GM12872 (cell line): ENCODE measurements at regions not wholly inside any gene's neighbourhood (a gene's known extent, or its start where the extent isn't known, plus 50 kb on each side); places are given as distances from the start of the nearest gene placed in this dataset.

ENCODE experiments used
- CTCF ChIP-seq: IDR thresholded peaks from 3 replicates; pipeline ENCODE4 v1.5.1; 2011; ENCODE audit warnings: low read depth, mild to moderate bottlenecking, low read length, moderate library complexity; ENCODE audit not compliant: insufficient read depth

- TF ChIP-seq CTCF, result no peak
Observed at GRCh38 chr9:82597241-82598203, 465.4 kb downstream of the RASEF start.

GRCh38 chr9:82598241-82599039 is 464.5 kb downstream of the RASEF start:
- TF ChIP-seq CTCF, result no peak

GRCh38 chr9:82599336-82599949 is 463.5 kb downstream of the RASEF start:
- no peak for TF ChIP-seq CTCF

GRCh38 chr9:82600536-82601292 is 462.2 kb downstream of the RASEF start:
- TF ChIP-seq CTCF, result no peak

GRCh38 chr9:82601293-82601771 is 461.6 kb downstream of the RASEF start:
- TF ChIP-seq CTCF, result no peak

- TF ChIP-seq CTCF, result no peak
Observed at GRCh38 chr9:82604947-82605656, 457.8 kb downstream of the RASEF start.
